Stimulated activated CD8-positive, alpha-beta memory T cell treated with anti-CD3 and anti-CD28 coated beads, Interleukin-7, amount 100 ng/mL, for 48 hours (primary cell): ENCODE measurements at regions not wholly inside any gene's neighbourhood (a gene's known extent, or its start where the extent isn't known, plus 50 kb on each side); places are given as distances from the start of the nearest gene placed in this dataset.

Source experiments
- DNase-seq, 2 donors: peaks; one replicate each; pipeline ENCODE4 v3.0.0-alpha.2; 2020; ENCODE audit warnings: low read depth in 1 of 2; ENCODE audit errors: extremely low read depth in 1 of 2

DNA sequence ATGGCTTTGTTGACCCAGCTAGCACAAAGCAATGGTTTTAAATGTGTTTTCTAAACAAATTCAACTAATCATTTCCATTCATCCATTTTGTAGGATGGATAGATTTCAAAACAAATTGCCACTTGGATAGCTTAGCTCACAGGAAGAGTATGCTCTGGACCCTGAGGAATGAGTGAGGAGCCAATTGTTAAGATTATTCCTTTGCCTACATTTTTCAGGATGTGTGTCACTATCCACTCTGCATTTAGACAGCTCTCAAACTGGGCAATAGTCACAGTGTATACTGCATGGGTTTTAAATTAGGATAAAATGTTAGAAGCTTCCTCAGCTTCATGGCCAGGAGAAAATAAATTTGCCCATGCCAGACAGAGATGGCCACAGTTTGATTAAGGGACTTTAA is 605.6 kb upstream of the TEX47 start:
- no peak for DNase-seq

DNA sequence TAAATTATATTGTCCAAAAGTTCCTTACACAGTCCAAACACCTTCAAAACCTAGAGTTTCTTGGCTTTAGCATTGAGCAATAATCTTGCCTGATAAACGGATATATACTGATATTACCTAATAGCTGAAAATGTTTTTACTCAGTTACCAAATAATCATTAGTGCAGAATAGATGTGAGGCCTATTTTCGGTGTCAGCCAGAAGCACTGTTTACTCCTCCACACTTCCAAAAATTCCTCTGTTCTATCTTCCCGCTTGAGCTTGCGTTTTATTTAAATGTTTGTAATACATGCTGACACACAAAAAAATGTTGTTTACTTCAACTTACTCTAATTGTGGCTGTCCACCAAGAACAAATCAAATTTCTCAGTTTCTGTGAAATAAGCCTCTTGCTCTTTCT is 606.2 kb upstream of the TEX47 start:
- DNase-seq: no peak

DNA sequence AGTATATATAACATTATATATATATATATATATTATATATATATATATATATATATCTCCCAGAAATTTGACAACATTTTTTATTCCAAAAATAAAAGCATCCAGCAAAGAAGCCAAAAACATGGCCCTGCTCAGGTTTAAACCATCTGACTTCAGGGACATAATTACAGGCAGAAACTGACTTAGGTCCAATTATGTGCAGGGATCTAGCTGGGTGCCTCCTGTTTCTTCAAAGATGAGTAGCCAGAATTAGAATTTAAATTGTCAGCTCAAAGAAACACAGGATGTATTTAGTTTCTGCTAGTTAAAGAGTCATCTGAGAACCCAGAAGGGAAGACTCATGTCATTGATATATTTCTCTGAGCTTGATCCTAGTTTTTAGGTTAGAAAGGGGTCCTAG is 656.4 kb upstream of the TEX47 start:
- DNase-seq: no peak

DNA sequence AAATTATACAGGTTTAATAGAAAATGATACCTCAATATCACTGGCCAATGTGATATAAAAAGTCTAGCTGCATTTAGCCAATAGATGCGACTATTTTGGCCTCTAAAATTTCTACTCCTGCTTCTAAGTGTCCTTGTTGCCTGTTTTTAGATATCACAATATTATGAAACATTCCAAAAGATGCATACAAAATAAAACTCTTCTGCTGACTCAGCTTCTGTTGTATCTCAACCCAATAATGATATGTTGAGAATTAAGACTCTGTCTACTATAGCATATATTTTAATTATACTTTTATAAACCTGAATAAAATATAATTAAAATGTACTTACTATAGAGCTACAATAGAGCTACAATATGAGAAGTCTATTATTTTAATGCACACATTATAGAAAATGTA is 661.0 kb upstream of the TEX47 start:
- no peak for DNase-seq

DNA sequence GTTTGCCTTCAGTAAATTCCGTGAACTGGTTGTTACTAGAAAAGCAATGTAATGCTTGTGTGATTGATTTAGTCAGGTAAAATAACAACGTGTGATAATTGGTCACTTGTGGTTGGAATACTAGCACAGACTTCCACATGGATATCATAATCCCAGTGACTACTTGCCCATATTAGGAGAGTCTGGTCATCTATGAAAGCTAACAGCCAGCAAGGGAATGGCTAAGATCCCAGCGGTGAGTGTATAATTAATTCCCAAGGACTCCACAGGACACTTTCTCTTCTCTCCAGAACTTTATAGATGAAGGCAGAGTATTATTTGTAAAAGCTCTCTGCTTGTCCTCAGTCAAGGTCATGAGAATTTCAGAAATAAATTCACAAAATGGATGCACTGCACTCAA is 662.6 kb upstream of the TEX47 start:
- DNase-seq: no peak

DNA sequence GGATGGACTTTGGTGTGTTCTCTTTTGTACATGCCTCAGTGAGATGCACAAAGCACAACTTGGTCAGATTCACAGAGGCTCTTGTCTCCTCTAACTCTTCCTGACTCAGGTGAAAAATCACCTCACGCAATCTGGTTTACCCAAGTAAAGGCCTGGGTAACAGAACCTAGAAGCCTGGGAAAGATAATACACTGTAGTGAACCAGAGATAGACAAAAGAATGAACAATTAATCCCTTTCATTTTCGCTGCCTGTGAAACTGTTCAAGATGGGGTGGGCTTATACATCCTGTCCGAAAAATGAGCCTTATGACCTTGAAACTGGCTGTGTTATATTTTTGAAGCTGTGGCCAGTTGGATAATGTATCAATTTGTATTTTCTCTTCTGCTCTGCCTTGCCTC is 678.9 kb upstream of the TEX47 start:
- no peak for DNase-seq

DNA sequence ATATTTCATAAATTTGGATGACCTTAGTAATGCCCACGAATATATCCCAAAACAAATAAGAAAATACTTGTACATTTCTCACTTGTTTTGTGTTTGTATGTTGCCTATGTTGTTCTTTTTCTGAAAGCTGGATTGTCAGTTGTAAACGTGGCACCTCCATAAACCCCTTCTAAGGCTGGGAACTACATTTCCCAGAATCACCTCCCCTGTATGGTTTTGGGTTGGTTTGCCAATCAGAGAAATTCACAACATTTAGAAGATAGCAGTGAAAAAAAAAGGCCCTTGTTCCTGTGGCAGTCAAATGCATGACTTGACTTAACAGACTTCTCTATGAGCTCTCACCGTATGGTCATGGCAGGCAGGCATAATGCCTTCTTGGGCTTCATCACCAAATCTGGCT is 676.3 kb upstream of the STEAP1 start:
- DNase-seq: no peak

DNA sequence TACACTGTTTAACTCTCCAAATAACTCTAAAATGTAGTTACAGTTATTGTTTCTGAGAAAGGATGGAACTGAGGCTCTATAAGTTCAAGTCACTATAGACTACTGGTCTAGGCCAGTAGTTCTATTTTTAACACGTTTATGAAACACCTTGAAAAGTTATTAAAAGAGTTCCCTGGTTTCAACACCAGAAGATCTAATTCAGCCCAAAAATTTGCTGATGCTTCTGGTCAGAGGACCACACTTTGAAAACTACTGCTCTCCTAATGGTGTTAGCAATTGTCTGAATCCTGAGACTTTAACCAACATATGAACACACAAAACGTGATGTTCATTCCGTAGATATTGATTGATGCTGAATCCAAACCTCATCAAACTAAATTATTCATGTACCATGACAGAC is 658.6 kb upstream of the STEAP1 start:
- no peak for DNase-seq

DNA sequence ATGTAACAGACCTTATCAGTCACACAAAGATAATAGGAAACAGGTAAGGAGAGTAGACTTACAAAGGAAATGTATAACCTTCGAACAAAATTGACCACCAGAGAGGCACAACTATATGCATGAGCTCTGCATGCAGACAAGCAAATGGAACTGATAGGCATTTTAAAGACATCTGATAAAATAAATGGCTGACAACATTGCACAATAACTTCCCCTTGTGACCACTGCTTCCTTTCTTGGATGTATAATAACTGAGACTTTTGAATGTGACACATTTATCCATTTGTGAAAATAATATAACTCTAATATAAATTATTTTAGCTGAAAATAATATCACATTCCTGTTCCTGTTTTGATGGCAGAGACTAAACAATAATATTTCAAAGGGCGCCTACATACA is 654.2 kb upstream of the STEAP1 start:
- DNase-seq: no peak

DNA sequence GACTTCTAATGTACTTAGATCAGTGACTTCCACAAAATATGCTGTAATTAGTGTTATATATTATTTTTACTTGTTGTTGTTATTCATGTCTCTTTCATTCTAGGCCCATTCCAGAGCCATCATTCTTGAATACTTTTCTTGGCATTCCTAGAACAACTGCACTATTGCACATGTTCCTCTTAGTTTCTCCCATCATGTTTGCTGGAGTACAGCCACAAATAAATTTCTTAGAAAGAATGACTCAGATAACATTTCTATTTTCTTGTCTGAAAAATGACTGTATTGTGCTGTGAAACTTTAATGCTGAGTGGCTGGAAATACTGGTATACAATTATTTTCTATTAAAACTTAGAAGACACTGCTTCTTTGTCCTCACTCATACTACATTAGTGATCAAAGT is 651.0 kb upstream of the STEAP1 start:
- no peak for DNase-seq

DNA sequence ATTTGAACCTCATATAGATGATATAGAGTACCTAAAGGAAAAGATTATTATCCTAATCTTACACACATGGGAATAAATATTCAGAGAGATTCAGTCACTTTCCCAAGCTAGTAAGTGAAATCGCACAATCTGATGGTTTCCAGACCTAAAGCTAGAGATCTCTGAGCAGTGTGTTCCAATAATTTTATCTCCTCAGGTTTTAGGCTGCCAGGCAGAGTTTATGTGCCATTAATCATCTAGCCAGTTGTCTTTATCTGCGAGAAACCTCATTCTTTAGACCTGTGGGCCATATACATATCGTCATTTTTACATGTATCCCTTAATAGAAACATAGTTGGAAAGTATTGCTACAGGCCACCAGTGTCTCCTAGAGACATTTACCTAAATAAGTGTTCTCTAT is 647.2 kb upstream of the STEAP1 start:
- DNase-seq: no peak

DNA sequence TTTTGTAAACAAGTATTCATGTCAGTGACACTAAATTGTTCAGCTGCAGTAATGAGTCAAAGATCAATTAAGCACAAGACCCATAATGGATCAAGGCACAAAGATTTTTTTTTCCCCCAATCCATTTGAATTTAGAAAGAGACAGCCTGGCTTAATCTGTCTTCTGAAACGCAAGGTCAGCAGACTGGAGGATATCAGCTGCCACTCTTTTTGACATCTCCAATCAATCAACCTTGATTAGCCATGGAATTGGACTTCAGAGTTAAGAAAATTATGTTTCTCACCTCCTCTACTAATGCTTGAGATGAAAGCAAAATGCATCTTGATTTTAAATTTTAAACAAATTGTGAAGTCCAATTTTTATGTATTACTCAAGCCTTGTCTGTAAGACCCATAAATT is 642.4 kb upstream of the STEAP1 start:
- DNase-seq: no peak

DNA sequence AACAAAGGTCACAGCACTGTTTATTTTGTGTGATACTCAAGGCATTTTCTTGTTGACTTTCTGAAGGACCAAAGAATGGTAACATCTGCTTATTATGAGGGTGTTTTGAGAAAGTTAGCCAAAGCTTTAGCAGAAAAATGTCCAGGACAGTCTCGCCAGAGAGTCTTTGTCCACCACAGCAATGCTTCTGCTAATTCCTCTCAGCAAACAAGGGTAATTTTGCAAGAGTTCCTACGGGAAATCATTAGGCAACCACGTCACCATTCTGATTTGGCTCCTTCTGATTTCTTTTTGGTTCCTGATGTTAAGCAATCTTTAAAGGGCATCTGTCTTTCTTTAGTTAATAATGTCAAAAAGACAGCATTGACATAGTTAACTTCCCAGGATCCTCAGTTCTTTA is 639.3 kb upstream of the STEAP1 start:
- DNase-seq: no peak

DNA sequence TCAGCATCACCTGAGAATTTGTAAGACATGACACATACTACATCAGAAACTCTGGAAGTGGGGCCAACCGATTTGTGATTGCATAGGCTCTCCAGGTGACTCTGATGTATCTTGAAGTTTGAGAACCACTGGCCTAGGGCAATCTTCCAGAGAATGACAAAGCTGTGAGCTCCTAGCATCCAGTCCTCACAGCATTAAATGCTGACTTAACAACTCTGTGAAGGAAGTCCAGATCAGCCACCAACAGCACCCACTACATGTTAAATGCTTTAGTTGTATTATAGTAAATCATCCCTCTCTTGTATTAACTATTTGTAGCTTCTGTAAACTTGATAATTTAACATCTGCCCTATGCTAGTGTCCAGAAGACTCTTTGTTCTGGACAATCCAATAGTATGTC is 636.5 kb upstream of the STEAP1 start:
- no peak for DNase-seq

DNA sequence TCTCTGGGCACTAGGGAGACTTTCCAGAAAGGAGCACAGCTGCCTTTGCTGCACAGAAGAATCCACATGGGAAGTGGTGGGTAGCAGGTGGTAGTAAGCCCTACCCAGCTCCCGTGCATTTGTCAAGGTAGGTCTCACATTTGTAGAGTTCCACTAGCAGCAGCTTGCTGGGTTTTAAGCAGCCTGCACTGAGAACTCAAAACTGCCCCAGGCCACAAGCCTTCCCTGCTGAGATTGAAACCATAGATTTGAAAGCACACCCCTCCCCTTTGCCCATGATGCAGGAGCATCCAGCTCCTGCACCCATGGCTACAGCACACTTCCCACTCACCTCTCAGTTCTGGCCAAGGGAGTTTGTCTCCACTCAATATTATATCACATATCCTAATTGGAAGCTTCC is 604.5 kb upstream of the STEAP1 start:
- DNase-seq: no peak

DNA sequence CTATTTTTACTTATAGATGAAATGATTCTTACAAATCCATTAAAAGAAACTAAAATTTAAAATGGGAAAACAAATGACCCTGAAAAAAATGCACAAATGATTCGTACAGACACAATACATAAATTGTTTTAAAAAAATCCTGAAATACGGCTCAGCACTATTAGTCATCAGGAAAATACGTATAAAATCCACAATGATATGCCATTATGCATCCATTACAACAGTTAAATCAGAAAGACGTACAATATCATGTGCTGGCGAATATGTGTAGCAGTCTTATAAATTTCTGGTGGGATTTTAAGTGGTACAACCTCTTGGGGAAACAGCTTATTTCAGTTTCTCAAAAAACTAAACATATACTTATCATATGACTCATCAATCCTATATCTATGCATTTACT is 600.1 kb upstream of the STEAP1 start:
- DNase-seq: no peak

DNA sequence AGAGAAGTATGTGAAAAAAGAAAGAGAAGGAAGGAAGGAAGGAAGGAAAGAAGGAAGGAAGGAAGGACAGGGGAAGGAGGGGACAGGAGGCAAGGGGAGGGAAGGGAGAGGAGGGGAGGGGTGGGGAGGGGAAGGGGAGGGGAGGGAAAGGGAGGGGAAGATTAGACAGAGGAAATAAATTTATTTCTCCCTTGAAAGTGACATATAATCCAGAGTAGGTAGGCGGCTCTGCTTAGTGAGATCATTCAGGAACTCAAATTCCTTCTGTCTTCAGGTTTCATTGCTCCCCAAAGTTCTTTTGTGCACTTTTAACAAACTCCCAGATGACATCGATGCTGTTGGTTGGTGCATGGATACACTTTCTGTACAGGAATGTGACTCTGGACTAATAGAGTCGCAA is 594.7 kb upstream of the STEAP1 start:
- DNase-seq: no peak

DNA sequence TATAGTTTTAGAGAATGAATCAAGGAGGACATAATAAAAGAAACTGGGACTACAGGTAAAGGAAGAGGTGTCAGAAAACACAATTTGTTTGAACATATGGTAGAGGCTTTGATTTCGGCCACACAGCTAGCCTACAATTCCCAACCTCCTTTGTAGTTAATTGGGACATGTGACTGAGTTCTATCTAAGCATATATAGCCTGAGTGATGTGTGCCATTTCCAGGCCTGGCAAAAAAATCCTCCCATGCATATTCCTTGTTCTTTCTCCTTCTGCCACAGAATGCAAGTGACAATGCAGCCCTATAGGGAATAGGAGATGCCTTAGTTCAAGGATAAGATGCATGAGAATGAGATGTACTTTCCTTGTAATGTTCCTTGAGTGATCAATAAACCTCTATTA is 590.7 kb upstream of the STEAP1 start:
- no peak for DNase-seq

DNA sequence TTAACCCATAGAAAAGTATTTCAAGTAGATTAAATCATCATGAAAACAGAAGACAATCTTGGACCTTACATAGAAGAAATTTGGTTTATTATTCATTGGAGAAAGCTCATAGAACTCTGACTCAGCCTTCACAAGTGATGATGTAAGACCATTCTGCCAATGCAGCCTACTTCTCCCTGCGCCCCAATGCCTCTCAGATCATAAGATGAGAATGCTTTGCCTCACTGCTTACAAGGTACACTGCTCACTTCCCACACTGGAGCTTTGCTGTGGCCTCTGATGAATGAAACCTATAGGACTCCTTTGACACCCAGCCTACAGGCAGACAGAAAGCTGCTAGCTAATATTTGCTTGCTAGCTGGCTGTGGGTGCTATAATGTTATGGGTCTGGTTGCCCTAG is 569.4 kb upstream of the STEAP1 start:
- DNase-seq: no peak

DNA sequence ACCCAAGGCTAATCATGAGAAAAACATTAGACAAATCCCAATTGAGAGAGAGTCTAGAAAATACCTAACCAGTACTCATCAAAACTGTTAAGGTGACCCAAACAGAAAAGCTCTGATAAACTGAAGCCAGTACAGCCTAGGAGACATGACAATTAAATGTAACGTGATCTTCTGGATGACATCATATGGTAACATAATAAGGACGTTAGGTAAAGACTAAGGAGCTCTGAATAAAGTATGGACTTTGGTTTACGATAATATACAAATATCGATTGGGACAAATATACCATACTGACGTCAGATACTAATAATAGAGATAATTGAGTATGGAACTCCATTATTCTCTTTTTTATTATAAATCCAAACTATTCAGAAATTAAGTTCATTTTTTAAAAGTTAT is 561.1 kb upstream of the STEAP1 start:
- DNase-seq: no peak

DNA sequence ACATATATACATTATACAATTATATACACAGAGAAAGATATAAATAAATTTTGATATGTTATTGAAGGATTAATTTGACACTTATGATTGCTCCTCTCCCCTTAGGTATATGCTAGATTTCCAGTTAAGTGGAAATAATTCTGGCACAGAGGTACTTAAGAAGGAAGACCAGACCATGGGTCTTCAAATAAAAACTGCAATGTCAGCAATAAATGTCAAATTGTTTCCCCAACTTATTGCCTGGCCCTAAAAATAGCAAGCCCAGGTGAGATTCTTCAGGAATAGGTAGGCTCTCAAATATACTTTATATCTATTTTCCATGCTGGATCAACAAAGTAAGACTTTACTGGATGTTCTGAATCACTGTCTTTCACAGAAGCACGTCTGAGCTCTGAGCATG is 551.3 kb upstream of the STEAP1 start:
- DNase-seq: no peak

DNA sequence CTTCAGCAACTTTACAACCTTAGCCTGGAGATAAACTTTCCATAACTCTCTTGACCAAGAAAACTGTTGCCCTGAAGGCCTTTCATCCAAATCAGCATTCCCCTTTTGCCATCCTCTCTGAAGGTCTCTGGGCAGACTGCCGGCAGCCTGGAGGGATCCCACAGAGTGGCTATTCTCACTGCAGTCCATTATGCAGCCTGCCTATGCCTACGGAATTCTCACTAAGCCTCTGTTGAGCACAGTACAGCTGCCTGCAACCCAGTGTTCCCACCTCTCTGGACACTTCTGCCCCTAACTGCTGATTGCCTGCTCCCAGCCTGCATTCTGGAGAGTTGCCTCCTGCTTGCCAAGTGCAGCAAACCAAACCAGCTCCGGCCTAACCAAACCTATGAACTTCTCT is 548.9 kb upstream of the STEAP1 start:
- DNase-seq: no peak

DNA sequence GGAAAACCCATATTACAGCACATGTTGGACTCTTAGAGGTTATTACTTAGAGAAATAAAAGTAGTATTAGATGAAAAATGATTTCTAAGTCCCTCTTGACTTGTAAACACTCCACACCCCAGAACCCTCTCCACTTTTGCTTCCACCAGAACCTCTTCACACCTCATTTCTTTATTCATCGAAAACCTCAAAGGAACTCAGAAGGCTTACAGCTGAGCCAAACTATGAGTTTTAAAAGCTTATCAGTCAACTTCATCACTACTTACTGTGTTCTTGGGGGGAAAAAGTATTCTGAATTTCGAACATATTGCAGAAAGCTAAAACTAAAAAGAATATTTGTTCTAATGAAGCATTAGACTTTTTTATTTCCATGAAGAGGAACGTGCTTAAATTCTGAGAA is 547.8 kb upstream of the STEAP1 start:
- no peak for DNase-seq

DNA sequence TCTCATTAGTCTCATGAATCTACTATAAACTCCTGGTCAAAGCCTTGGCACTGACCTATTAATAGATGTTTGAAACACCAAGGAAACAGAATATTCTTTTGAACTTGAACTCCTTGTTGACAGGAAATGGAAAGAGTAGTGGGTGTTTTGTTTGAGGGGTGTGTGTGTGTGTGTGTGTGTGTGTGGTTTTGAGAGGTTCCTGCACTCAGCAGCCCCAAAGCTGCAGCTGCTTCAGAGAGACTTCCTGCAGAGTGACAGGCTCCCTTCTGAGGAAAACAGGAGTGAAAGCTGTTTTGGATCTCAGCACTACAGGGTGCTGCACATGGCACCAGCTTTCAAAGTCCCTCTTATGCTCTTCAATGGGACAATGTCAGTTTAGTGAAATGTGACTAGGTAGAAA is 546.5 kb upstream of the STEAP1 start:
- DNase-seq: peak in 1 of 2 donors; percentile 5
